ENCODE measurements at regions not wholly inside any gene's neighbourhood (a gene's known extent, or its start where the extent isn't known, plus 50 kb on each side); places are given as distances from the start of the nearest gene placed in this dataset.

GRCh38 chr11:122062763-122063162, 53.3 kb downstream of the BLID start:
- DNase-seq: no peak

DNA sequence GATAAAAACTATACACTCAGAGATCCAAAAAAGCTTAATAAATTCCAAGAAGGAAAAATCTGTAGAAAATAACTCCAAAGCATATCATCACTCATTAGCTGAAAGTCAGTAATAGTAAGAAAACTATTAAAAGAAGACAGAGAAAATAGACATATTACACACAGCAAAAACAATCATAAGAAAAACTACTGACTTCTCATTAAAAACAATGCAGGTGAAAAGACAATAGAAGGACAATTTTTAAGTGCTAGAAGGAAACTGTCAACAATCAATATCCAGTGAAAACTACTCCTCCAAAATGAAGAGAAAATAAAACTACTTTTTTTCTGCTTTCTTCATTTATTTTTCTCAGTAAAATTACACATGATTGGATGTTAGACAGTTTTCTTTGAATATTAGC, 56.5 kb downstream of the BLID start:
- no peak for DNase-seq

GRCh38 chr11:122050021-122050690, 65.9 kb downstream of the BLID start:
- DNase-seq: no peak

GRCh38 chr11:122048401-122048800, 67.6 kb downstream of the BLID start:
- no peak for DNase-seq

DNA sequence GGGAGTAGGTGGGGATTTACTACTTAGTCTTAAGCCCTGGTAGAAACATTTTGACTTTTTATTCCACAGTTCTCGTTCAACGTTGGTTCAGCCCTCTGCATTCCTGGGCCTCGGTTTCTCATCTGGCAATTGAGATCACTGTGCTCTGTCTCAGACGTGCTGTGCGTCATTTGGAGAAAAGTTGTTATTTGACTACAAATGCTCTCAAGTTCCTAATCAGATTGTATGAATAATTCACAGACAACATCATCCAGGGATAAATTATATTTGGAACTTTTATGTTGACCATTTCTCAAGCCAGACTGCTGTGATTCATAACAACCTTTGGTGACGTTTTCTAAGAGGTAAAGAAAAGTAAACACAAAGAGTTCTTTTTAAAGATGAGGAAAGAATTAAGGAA, 69.2 kb downstream of the BLID start:
- DNase-seq: no peak

GRCh38 chr11:122046438-122046837, 69.6 kb downstream of the BLID start:
- no peak for DNase-seq

DNA sequence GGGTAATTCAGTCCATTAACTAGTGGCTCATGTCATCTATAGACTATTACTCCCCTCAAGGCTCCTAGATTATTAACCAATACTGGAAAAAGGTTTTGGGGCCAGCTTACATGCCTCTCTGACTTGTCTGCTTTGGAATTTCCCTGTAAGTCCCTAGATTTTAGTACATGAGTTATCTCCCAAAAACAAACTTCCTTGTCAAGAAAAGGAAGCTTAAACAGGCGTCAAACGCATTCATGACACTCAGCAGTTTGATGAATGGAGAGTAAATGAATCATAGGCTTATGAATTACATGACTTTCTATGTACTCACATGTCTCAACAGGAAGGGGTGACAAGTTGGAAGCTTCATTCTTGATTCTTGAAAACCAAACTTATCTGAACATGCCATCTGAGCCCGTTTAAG, 70.8 kb downstream of the BLID start:
- no peak for DNase-seq

DNA sequence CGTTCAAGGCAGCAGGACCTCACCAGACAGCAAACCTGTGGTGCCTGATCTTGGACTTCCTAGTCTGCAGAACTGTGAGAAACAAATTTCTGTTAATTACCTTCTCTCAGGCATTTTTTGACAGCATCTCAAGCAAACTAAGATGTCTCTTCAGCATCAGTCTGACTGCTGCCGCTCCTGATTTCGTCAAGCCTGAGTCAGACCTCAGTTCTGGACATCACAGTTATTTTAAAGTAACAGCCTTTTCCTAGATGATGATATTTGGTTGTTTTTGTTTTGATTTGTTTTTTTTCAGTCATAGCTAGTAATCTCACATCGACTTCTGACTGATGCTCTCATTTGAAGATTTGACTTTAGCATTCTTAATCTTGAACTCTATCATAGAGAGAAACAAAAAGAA, 71.9 kb downstream of the BLID start:
- no peak for DNase-seq

DNA sequence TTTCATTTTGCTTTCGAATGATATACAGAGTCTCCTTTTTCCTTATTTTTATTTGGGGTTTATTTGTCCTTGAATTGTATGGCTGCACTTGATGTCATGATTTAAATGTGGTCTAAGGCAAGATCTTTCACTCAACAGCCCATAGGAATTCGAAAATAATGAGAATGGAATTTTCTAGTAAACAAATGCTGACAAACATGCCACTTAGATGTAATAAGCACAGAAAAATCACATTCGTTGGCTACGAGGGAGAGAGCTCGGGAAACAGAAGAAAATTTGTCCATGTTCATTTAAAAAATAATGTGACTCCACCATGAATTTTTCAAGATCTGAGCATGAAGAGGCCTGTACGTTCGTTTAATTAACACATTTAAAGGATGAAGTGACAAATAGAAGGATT, 73.0 kb downstream of the BLID start:
- no peak for DNase-seq

GRCh38 chr11:122040464-122040863, 75.6 kb downstream of the BLID start:
- DNase-seq: no peak

DNA sequence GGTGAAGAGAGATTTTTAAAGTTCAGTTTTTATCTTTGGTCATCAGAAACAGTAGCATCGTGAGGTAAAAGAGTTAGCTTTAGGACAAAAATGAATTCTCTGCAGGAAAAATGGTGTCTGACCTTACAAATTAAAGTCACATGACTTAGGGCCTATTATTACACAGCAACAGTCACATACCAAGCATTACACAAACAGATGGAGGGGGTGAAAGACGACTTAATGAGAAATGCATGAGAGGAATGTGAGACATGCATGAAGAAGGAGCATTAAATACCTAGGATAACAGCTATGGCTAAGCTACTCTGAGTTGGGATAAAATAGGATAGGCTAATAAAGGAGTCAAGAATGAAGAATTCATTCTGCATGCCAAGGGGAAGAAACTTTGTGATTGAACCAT, 77.5 kb downstream of the BLID start:
- DNase-seq: no peak

DNA sequence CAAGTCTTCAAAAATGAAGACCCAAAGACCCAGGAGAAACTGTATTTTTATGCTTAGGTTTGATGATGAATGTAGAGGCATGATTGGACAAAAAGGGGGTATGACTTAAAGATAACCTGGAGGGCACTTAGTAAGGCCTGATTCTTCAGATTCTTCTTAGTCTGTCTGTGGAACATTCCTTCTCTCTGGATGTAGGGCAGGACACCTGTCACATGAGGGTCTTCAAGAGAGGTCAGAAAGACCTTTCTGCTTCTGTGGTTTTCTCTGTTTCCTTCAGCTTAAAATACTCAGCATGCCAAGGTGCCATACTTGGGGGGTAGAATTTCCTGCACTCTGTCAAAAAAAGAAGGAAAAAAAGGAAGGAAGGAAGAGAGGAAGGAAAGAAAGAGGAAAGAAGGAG, 78.1 kb downstream of the BLID start:
- DNase-seq: no peak

DNA sequence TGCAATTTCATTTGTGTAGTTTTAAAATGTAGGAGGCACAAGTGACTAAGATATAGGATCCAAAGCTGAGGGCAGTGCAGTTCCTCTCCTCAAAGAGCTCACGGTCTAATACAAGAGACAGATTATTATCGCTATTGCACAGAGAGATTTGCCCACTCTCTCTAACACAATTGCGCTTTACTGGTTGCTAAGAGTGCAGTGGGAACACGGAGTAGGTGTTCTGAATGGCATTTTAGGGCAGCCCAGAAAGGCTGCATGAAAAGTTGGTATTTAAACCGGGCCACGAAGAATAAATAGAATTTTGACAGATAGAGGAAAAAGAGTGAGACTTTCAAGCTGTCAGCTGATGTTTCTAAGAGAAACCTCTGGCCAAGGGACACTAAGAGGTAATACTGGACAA, 79.5 kb downstream of the BLID start:
- DNase-seq: no peak

DNA sequence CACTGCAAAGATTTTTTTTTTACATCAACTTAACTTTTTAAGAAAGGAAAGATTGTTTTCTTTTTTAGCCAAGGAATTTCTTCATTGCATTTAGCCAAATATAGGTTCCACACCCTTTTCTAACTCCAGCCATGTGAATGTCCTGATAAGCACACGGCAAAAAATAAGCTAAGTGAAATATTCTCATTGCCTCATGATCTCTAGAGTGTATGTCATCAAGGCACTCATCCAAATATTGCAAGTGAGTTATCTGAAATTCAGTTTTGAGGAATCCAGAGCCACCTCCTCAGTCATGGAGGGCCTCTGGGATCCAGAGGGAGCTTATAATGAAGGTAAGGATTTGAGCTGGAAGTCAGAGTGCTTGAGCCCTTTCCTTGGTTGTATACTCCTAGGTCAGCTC, 80.0 kb downstream of the BLID start:
- no peak for DNase-seq

GRCh38 chr11:122033631-122034030, 82.4 kb downstream of the BLID start:
- no peak for DNase-seq

DNA sequence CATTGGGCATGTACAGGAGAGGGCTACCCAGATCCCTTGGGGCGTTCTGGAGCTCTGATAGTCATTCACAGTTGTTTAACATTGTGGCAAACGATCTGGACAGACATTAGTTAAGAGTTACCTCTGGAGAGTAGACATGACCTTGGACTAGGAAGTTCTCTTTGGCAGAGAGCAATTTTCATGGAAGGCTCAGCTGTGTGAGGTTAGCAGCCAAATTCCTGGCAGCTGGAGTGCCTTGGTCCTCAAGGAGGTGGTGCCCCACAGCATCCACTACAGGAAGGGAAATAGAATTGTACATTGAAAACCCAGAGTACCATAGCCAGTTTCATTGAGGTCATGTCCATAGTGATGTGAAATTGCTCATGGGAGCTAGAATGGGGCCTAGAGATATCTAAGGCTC, 82.8 kb downstream of the BLID start:
- no peak for DNase-seq

GRCh38 chr11:122032317-122032716, 83.7 kb downstream of the BLID start:
- DNase-seq: no peak

- no peak for DNase-seq
Observed at GRCh38 chr11:122031813-122032212, 84.2 kb downstream of the BLID start.

DNA sequence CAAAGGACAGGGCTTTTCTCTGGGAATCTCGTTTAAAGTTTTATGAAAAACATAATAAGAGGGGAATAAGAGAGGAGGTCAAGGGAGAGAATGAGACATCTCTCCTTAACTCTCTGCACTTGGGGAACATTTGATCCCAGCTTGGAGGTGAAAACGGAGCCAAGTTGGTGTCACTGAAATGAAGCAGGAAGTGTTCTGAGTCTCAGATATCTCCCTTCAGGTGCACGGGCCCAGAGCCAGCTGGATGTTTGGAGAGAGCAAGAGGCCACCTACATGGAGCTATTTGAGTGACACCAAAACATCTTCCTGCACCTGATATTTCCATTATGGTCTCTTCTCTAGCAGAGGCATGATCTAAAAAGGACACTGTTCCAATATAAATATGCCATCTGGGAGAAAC, 85.7 kb downstream of the BLID start:
- no peak for DNase-seq

GRCh38 chr11:122028545-122028944, 87.5 kb downstream of the BLID start:
- DNase-seq: no peak

- no peak for DNase-seq
Observed at GRCh38 chr11:122028036-122028435, 88.0 kb downstream of the BLID start.

- no peak for DNase-seq
Observed at GRCh38 chr11:122025757-122026156, 90.3 kb downstream of the BLID start.

DNA sequence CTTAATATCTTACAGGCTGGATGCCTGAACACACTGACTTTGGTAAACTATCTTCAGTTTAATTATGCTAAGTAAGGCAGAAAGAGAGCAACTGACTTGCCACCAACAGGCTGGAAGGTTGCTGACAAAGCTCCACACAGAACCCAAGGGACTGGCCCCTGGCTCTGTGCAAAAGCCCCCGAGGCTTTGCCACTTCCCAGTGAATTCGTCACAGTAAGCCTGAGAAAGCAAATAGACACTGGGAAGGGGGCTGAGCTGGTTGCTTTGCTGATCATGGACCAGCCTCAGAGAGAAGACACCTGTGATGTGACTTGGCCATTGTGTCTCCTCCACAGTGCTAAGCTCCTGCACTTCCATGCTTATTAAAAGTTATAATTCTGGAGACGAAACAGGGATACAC, 91.7 kb downstream of the BLID start:
- no peak for DNase-seq

GRCh38 chr11:122023614-122024250, 92.3 kb downstream of the BLID start:
- no peak for DNase-seq

- DNase-seq: no peak
Observed at GRCh38 chr11:122022646-122023045, 93.4 kb downstream of the BLID start.

All from islet precursor cell (in vitro differentiated cells).